Neural cell (in vitro differentiated cells): ENCODE measurements at regions not wholly inside any gene's neighbourhood (a gene's known extent, or its start where the extent isn't known, plus 50 kb on each side); places are given as distances from the start of the nearest gene placed in this dataset.

ENCODE experiments used
- H2AFZ ChIP-seq: fragments of 200-600, 300-800 bp; sonication (generic), shearing (Covaris generic); 2 replicates; pipeline ENCODE4 v1.6.0; 2014; ENCODE audit warnings: low read depth, mild to moderate bottlenecking, antibody characterized with exemption, low read length, moderate library complexity
- H3F3A ChIP-seq: fragments of 200-600 bp; shearing (Covaris generic); 2 replicates; pipeline ENCODE4 v1.6.1; 2016; ENCODE audit warnings: mild to moderate bottlenecking, moderate library complexity, mixed read lengths, antibody characterized with exemption, low read length; ENCODE audit not compliant: insufficient read depth, poor library complexity, severe bottlenecking
- H3K27ac ChIP-seq: fragments of 200-600, 300-800 bp; sonication (generic), shearing (Covaris generic); 2 replicates; pipeline ENCODE4 v1.5.1; 2014; ENCODE audit warnings: mild to moderate bottlenecking, low read length, moderate library complexity
- H3K27me3 ChIP-seq: fragments of 300-800, 200-600 bp; sonication (generic), shearing (Covaris generic); 2 replicates; pipeline ENCODE4 v1.6.0; 2014; ENCODE audit warnings: mild to moderate bottlenecking, low read depth, low read length, moderate library complexity; ENCODE audit not compliant: insufficient read depth
- H3K36me3 ChIP-seq: fragments of 300-800, 200-600 bp; sonication (generic), shearing (Covaris generic); 2 replicates; pipeline ENCODE4 v1.5.1; 2014; ENCODE audit warnings: mild to moderate bottlenecking, antibody characterized with exemption, low read length, moderate library complexity; ENCODE audit not compliant: insufficient read depth
- H3K4me2 ChIP-seq: fragments of 300-800, 200-600 bp; sonication (generic), shearing (Covaris generic); 2 replicates; pipeline ENCODE4 v1.6.0; 2014; ENCODE audit warnings: mild to moderate bottlenecking, low read length
- H3K4me3 ChIP-seq: fragments of 300-800, 200-600 bp; sonication (generic), shearing (Covaris generic); 2 replicates; pipeline ENCODE4 v1.5.1; 2014; ENCODE audit warnings: mild to moderate bottlenecking, low read length, moderate library complexity
- H3K79me2 ChIP-seq: fragments of 200-600 bp; shearing (Covaris generic); replicated peaks from 2 replicates; pipeline ENCODE4 v1.6.0; 2014; ENCODE audit warnings: mild to moderate bottlenecking, low read length, moderate library complexity; ENCODE audit not compliant: insufficient read depth
- H3K9ac ChIP-seq: fragments of 300-800, 200-600 bp; sonication (generic), shearing (Covaris generic); 2 replicates; pipeline ENCODE4 v1.6.1; 2016; ENCODE audit warnings: mild to moderate bottlenecking, low read length, mixed read lengths
- H3K9me2 ChIP-seq: fragments of 200-600 bp; shearing (Covaris generic); 2 replicates; pipeline ENCODE4 v1.6.1; 2016; ENCODE audit warnings: mild to moderate bottlenecking, low read length, mixed read lengths; ENCODE audit not compliant: insufficient read depth
- H3K9me3 ChIP-seq: fragments of 200-600, 300-800 bp; sonication (generic), shearing (Covaris generic); 2 replicates; pipeline ENCODE4 v1.6.1; 2016; ENCODE audit warnings: mild to moderate bottlenecking, mixed run types, low read length, moderate library complexity, mixed read lengths
- H4K20me1 ChIP-seq: fragments of 200-600 bp; shearing (Covaris generic); 2 replicates; pipeline ENCODE4 v1.6.1; 2016; ENCODE audit warnings: mild to moderate bottlenecking, mixed run types; ENCODE audit not compliant: insufficient read depth
- CTCF ChIP-seq: fragments of 450-650 bp; IDR thresholded peaks from 2 replicates; pipeline ENCODE4 v1.5.1; 2014; ENCODE audit warnings: antibody characterized with exemption, mild to moderate bottlenecking, moderate library complexity; ENCODE audit not compliant: poor library complexity, severe bottlenecking
- EP300 ChIP-seq: fragments of 450-650 bp; conservative IDR thresholded peaks from 2 replicates; pipeline ENCODE4 v1.6.1; 2014; ENCODE audit warnings: antibody characterized with exemption, mild to moderate bottlenecking, moderate library complexity; ENCODE audit not compliant: poor library complexity, severe bottlenecking
- EZH2 ChIP-seq: fragments of 200-600, 300-800 bp; shearing (Covaris generic), sonication (generic); IDR thresholded peaks from 2 replicates; pipeline ENCODE4 v1.6.1; 2014; ENCODE audit warnings: antibody characterized with exemption, low read length, borderline replicate concordance, mild to moderate bottlenecking; ENCODE audit not compliant: insufficient read depth, poor library complexity, severe bottlenecking
- MXI1 ChIP-seq: fragments of 450-650 bp; conservative IDR thresholded peaks from 2 replicates; pipeline ENCODE4 v1.6.1; 2014; ENCODE audit warnings: antibody characterized with exemption, mild to moderate bottlenecking; ENCODE audit not compliant: poor library complexity, severe bottlenecking
- POLR2AphosphoS5 ChIP-seq: IDR thresholded peaks from 2 replicates; pipeline ENCODE4 v1.6.1; 2012
- RAD21 ChIP-seq: fragments of 450-650 bp; conservative IDR thresholded peaks from 2 replicates; pipeline ENCODE4 v1.6.1; 2014; ENCODE audit warnings: antibody characterized with exemption, mild to moderate bottlenecking, moderate library complexity
- REST ChIP-seq: IDR thresholded peaks from 2 replicates; pipeline ENCODE4 v1.6.1; 2012; ENCODE audit warnings: borderline replicate concordance
- SMC3 ChIP-seq: fragments of 450-650 bp; conservative IDR thresholded peaks from 2 replicates; pipeline ENCODE4 v1.6.1; 2014; ENCODE audit warnings: antibody characterized with exemption, mild to moderate bottlenecking, moderate library complexity; ENCODE audit not compliant: poor library complexity
- TAF1 ChIP-seq: IDR thresholded peaks from 2 replicates; pipeline ENCODE4 v1.6.1; 2012; ENCODE audit warnings: low read depth

- H3K9ac ChIP-seq: no peak overlapping the region
- TF ChIP-seq TAF1 (no peak), SMC3 (no peak), EZH2 (no peak), REST (no peak), CTCF (no peak), RAD21 (no peak), POLR2AphosphoS5 (no peak), MXI1 (no peak)
- H3K9me2 ChIP-seq: no peaks in the 10 kb centered on the region
- H3K4me2 ChIP-seq: no peak overlapping the region
- H2AFZ ChIP-seq: no peak overlapping the region
- no peaks in the 10 kb centered on the region for H4K20me1 ChIP-seq
- H3K27ac ChIP-seq: no peak overlapping the region
- H3K9me3 ChIP-seq: no peaks in the 10 kb centered on the region
- H3K4me3 ChIP-seq: no peak overlapping the region
- H3K27me3 ChIP-seq: no peaks in the 10 kb centered on the region
- no peaks in the 10 kb centered on the region for H3K36me3 ChIP-seq
- H3F3A ChIP-seq: no peaks in the 10 kb centered on the region
- H3K79me2 ChIP-seq: no peaks in the 10 kb centered on the region
These were observed 54.6 kb upstream of the RXRA start for GRCh38 chr9:134271338-134272301.

- Histone ChIP-seq H3F3A (no peaks in the 10 kb centered on the region), H3K9me3 (no peaks in the 10 kb centered on the region), H3K36me3 (no peaks in the 10 kb centered on the region), H3K27me3 (no peaks in the 10 kb centered on the region), H2AFZ (no peak overlapping the region), H3K9ac (no peak overlapping the region), H3K79me2 (no peaks in the 10 kb centered on the region), H3K27ac (no peak overlapping the region), H4K20me1 (no peaks in the 10 kb centered on the region), H3K4me2 (no peak overlapping the region), H3K9me2 (no peaks in the 10 kb centered on the region), H3K4me3 (no peak overlapping the region)
- no peak for TF ChIP-seq REST
- TF ChIP-seq EZH2: no peak
- TF ChIP-seq MXI1: no peak
- no peak for TF ChIP-seq EP300
- no peak for TF ChIP-seq POLR2AphosphoS5
- no peak for TF ChIP-seq TAF1
- no peak for TF ChIP-seq SMC3
These were observed 53.8 kb upstream of the RXRA start for GRCh38 chr9:134272302-134273023.
